ENCODE measurements at regions not wholly inside any gene's neighbourhood (a gene's known extent, or its start where the extent isn't known, plus 50 kb on each side); places are given as distances from the start of the nearest gene placed in this dataset.

DNA sequence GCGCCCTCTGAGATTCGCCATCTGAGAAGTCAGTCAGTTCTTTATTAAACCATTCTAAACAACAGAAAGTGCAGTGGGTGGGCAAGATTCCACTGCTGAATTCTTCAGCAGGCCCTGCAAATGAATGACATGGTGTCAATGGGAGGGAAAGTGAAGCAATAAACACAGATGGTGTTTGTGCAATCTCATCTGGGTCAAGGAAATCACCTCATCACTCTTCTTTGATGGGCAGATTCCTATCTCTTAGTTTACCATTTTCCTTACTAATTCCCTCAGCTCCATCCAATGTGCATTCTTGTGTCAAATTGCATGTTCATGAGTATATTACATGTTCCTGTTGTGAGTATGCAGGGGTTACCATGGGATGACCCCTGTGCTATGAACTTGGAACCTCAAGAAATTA is 100.7 kb upstream of the CYP1B1 start:
- Histone ChIP-seq H4K20me1 (ENCODE audit: insufficient read depth) (no peaks in the 10 kb centered on the region), H3K4me2 (ENCODE audit: low read length) (no peak overlapping the region), H3K9me3 (ENCODE audit: low read length) (no peaks in the 10 kb centered on the region), H3K36me3 (ENCODE audit: insufficient read depth, low read length) (no peaks in the 10 kb centered on the region), H3K9me2 (ENCODE audit: insufficient read depth, low read length) (no peaks in the 10 kb centered on the region), H2AFZ (ENCODE audit: low read depth, low read length) (no peak overlapping the region), H3K79me2 (replicated peaks; ENCODE audit: insufficient read depth, low read length) (no peaks in the 10 kb centered on the region), H3K9ac (ENCODE audit: low read length) (no peak overlapping the region), H3K27ac (ENCODE audit: low read length) (no peak overlapping the region), H3F3A (ENCODE audit: insufficient read depth, low read length, poor library complexity, severe bottlenecking) (no peaks in the 10 kb centered on the region), H3K27me3 (ENCODE audit: insufficient read depth, low read depth, low read length) (no peaks in the 10 kb centered on the region), H3K4me3 (ENCODE audit: low read length) (no peak overlapping the region)
- TF ChIP-seq TAF1 (IDR thresholded peaks at IDR 0.05; ENCODE audit: low read depth) (no peak), MXI1 (conservative IDR thresholded peaks at IDR 0.05; ENCODE audit: poor library complexity, severe bottlenecking) (no peak), RAD21 (conservative IDR thresholded peaks at IDR 0.05) (no peak), POLR2AphosphoS5 (IDR thresholded peaks at IDR 0.05) (no peak), SMC3 (conservative IDR thresholded peaks at IDR 0.05; ENCODE audit: poor library complexity) (no peak), EZH2 (IDR thresholded peaks at IDR 0.05; ENCODE audit: borderline replicate concordance, insufficient read depth, low read length, poor library complexity, severe bottlenecking) (no peak)
- TF ChIP-seq, protein P1, sequence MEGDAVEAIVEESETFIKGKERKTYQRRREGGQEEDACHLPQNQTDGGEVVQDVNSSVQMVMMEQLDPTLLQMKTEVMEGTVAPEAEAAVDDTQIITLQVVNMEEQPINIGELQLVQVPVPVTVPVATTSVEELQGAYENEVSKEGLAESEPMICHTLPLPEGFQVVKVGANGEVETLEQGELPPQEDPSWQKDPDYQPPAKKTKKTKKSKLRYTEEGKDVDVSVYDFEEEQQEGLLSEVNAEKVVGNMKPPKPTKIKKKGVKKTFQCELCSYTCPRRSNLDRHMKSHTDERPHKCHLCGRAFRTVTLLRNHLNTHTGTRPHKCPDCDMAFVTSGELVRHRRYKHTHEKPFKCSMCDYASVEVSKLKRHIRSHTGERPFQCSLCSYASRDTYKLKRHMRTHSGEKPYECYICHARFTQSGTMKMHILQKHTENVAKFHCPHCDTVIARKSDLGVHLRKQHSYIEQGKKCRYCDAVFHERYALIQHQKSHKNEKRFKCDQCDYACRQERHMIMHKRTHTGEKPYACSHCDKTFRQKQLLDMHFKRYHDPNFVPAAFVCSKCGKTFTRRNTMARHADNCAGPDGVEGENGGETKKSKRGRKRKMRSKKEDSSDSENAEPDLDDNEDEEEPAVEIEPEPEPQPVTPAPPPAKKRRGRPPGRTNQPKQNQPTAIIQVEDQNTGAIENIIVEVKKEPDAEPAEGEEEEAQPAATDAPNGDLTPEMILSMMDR (IDR thresholded peaks at IDR 0.05; ENCODE audit: poor library complexity, severe bottlenecking): no peak

GRCh38 chr2:38174646-38175423 is 98.9 kb upstream of the CYP1B1 start:
- TF ChIP-seq EP300 (conservative IDR thresholded peaks at IDR 0.05; ENCODE audit: poor library complexity, severe bottlenecking) (peak; percentile 81), POLR2AphosphoS5 (IDR thresholded peaks at IDR 0.05) (peak; percentile 52), REST (IDR thresholded peaks at IDR 0.05; ENCODE audit: borderline replicate concordance) (no peak)
- no peaks in the 10 kb centered on the region for H3K9me2 ChIP-seq (ENCODE audit: insufficient read depth, low read length)
- H3K27me3 ChIP-seq (ENCODE audit: insufficient read depth, low read depth, low read length): no peaks in the 10 kb centered on the region
- no peak overlapping the region for H3K9ac ChIP-seq (ENCODE audit: low read length)
- no peak overlapping the region for H3K4me2 ChIP-seq (ENCODE audit: low read length)
- H3K4me3 ChIP-seq (ENCODE audit: low read length): peak overlapping the region; percentile 9
- no peaks in the 10 kb centered on the region for H4K20me1 ChIP-seq (ENCODE audit: insufficient read depth)
- H3F3A ChIP-seq (ENCODE audit: insufficient read depth, low read length, poor library complexity, severe bottlenecking): no peaks in the 10 kb centered on the region
- no peaks in the 10 kb centered on the region for H3K79me2 ChIP-seq (replicated peaks; ENCODE audit: insufficient read depth, low read length)
- no peaks in the 10 kb centered on the region for H3K9me3 ChIP-seq (ENCODE audit: low read length)
- no peak overlapping the region for H3K27ac ChIP-seq (ENCODE audit: low read length)
- no peak overlapping the region for H2AFZ ChIP-seq (ENCODE audit: low read depth, low read length)
- H3K36me3 ChIP-seq (ENCODE audit: insufficient read depth, low read length): no peaks in the 10 kb centered on the region
